ENCODE measurements at regions not wholly inside any gene's neighbourhood (a gene's known extent, or its start where the extent isn't known, plus 50 kb on each side); places are given as distances from the start of the nearest gene placed in this dataset.
"Not testable (repeated sequence)": the region's sequence is repeated elsewhere in the genome, so short reads cannot be mapped to it uniquely, and the experiment has no call there.

DNA sequence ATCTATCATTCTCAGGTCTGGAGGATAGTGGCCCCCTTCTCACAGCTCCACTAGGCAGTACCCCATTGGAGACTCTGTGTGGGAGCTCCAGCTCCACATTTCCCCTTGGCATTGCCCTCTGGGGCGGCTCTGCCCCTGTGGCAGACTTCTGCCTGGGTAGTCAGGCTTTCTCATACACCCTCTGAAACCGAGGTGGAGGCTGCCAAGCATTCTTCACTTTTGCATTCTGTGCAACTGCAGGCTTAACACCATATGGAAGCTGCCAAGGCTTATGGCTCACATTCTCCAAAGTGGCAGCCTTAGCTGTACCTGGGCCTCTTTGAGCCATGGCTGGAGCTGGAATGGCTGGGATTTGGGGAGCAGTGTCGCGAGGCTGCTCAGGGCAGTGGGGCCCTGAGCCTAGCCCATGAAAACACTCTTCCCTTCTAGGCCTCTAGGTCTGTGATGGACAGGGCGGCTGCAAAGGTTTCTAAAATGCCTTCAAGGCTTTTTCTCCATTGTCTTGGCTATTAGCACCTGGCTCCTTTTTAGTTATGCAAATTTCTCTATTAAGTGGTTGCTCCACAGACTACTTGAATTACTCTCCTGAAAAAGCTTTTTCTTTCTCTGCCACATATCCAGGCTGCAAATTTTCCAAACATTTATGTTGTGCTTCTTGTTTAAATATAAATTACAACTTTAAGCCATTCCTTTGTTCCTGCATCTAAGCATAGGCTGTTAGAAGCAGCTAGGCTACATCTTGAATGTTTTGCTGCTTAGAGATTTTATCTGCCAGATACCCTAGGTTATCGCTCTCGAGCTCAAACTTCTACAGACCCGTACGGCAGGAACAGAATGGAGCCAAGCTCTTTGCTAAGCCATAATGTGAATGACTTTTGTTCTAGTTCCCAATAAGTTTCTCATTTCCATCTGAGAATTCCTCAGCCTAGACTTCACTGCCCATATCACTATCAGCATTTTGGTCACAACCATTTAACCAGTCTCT, 206.5 kb downstream of the CPS1 start:
- no peak for DNase-seq
- 78 to 83% methylated on average over 8 to 9 of the region's 9 CpGs for WGBS, 2 donors
- intact Hi-C loops (cut with DNase I) = no loop called here
- Histone ChIP-seq H3K27ac (no peak overlapping the region), H3K4me1 (no peaks in the 10 kb centered on the region), H3K9me3 (no peaks in the 10 kb centered on the region), H3K4me3 (no peak overlapping the region), H3K36me3 (replicated peaks in 1 of 2; ENCODE audit: insufficient read depth in 1 of 2, low read depth in 2 of 2) (no peaks in the 10 kb centered on the region), H3K27me3 (no peaks in the 10 kb centered on the region)
- ATAC-seq = no peak
- TF ChIP-seq, protein P1, sequence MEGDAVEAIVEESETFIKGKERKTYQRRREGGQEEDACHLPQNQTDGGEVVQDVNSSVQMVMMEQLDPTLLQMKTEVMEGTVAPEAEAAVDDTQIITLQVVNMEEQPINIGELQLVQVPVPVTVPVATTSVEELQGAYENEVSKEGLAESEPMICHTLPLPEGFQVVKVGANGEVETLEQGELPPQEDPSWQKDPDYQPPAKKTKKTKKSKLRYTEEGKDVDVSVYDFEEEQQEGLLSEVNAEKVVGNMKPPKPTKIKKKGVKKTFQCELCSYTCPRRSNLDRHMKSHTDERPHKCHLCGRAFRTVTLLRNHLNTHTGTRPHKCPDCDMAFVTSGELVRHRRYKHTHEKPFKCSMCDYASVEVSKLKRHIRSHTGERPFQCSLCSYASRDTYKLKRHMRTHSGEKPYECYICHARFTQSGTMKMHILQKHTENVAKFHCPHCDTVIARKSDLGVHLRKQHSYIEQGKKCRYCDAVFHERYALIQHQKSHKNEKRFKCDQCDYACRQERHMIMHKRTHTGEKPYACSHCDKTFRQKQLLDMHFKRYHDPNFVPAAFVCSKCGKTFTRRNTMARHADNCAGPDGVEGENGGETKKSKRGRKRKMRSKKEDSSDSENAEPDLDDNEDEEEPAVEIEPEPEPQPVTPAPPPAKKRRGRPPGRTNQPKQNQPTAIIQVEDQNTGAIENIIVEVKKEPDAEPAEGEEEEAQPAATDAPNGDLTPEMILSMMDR (IDR thresholded peaks at IDR 0.05) = no peak

GRCh38 chr2:210768329-210768910, 212.0 kb downstream of the CPS1 start:
- 75 to 85% methylated on average over 5 of the region's 5 CpGs for WGBS, 2 donors
- no peaks in the 10 kb centered on the region for H3K27me3 ChIP-seq
- ATAC-seq = no peak
- no peak overlapping the region for H3K4me3 ChIP-seq
- DNase-seq = no peak
- intact Hi-C loops (cut with DNase I) = no loop called here
- TF ChIP-seq, protein P1 (IDR thresholded peaks at IDR 0.05) = no peak
- no peak for TF ChIP-seq POLR2A (IDR thresholded peaks at IDR 0.05)
- H3K27ac ChIP-seq = no peak overlapping the region
- H3K9me3 ChIP-seq = no peaks in the 10 kb centered on the region
- H3K4me1 ChIP-seq = no peaks in the 10 kb centered on the region
- H3K36me3 ChIP-seq (replicated peaks in 1 of 2; ENCODE audit: insufficient read depth in 1 of 2, low read depth in 2 of 2) = no peaks in the 10 kb centered on the region

DNA sequence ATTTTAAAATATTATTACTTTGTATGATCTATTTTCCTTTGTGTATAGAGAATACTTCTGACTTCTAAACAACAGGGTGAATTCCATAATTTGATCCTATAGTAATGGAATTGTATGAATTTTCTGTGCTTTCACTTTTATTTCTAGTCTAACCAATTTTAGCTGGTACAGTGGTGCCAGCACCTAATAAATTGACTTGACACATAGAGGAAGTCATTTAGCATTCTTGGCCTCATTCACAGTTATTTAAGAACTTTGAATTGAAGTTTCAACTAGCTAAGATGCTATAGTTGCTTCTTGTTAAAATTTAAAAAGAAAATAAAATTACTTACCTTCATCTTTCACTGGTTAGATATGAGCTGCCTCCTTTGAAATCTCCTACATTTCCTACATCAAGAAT, 220.4 kb downstream of the CPS1 start:
- H3K27me3 ChIP-seq = no peaks in the 10 kb centered on the region
- H3K4me1 ChIP-seq = no peaks in the 10 kb centered on the region

DNA sequence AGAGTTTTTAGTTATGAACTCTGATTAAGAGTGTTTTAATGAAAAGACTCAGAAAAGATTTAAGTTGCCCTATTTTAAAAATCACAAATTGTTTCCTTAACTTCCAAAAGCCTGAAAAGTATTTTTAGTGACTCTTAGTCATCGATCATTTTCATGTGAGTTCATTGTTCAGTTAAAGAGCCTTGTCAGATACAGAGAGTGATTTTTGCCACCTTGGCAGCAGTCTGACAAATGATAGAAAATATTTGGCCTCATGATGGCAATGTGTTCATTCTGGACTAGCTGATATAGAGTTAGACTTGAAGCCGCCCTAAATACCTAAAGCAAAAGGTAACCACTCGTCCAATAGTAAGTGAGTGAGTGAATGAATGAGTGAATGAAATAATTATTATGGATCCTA, 225.8 kb downstream of the CPS1 start:
- Histone ChIP-seq H3K27ac (no peak overlapping the region), H3K27me3 (no peaks in the 10 kb centered on the region), H3K4me1 (no peaks in the 10 kb centered on the region), H3K9me3 (no peaks in the 10 kb centered on the region), H3K4me3 (no peak overlapping the region), H3K36me3 (replicated peaks in 1 of 2; ENCODE audit: insufficient read depth in 1 of 2, low read depth in 2 of 2) (no peaks in the 10 kb centered on the region)
- ATAC-seq (no peak), DNase-seq (no peak)
- intact Hi-C loops (cut with DNase I) = no loop called here
- 44 to 52% methylated on average over 3 of the region's 3 CpGs for WGBS, 2 donors
- TF ChIP-seq, protein P1 (IDR thresholded peaks at IDR 0.05) = no peak
- no peak for TF ChIP-seq POLR2A (IDR thresholded peaks at IDR 0.05)

More for the DNA sequence above, 220.4 kb downstream of the CPS1 start:
- intact Hi-C loops (cut with DNase I) = no loop called here
- no peak for ATAC-seq
- Histone ChIP-seq H3K9me3 (no peaks in the 10 kb centered on the region), H3K36me3 (replicated peaks in 1 of 2; ENCODE audit: insufficient read depth in 1 of 2, low read depth in 2 of 2) (no peaks in the 10 kb centered on the region), H3K4me3 (no peak overlapping the region), H3K27ac (no peak overlapping the region)
- DNase-seq = no peak
- TF ChIP-seq POLR2A (IDR thresholded peaks at IDR 0.05) = no peak
- TF ChIP-seq, protein P1 (IDR thresholded peaks at IDR 0.05) = no peak

DNA sequence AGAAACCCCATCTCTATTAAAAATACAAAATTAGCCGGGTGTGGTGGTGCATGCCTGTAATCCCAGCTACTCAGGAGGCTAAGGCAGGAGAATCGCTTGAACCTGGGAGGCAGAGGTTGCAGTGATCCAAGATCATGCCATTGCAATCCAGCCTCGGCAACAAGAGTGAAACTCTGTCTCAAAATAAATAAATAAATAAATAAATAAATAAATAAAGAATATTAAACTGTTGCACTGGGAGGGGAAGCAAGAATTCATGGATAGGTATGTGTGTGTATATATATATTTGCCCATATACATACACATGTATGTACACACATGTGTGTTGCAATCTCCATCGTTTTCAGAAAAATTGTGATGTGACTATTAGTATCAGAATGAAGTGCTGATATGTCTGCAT, 231.4 kb downstream of the CPS1 start:
- ATAC-seq; DNase-seq; H3K9me3 ChIP-seq; intact Hi-C loops (cut with DNase I); H3K4me3 ChIP-seq; H3K27ac ChIP-seq; H3K27me3 ChIP-seq; H3K4me1 ChIP-seq; H3K36me3 ChIP-seq (replicated peaks in 1 of 2; ENCODE audit: insufficient read depth in 1 of 2, low read depth in 2 of 2): not testable (repeated sequence)
- 71 to 75% methylated on average over 4 of the region's 4 CpGs for WGBS, 2 donors

Measured in body of pancreas (tissue), 4 donors.